Activated B cell treated with CpG ODN at 0.5 μM for 24 hours (primary cell): ENCODE measurements at regions not wholly inside any gene's neighbourhood (a gene's known extent, or its start where the extent isn't known, plus 50 kb on each side); places are given as distances from the start of the nearest gene placed in this dataset.

Source experiments
- ATAC-seq: fragments of 200-7000 bp; cut with Tn5 transposase; one replicate; pipeline ENCODE4 v1.10.0; 2021; ENCODE audit warnings: low read depth, mild to moderate bottlenecking, moderate library complexity
- CTCF ChIA-PET: fragments of 350-600 bp; sonication (Branson Sonifier 250); formaldehyde crosslinking; loops from one replicate; lab custom pipeline; 2021; ENCODE audit warnings: antibody characterized with exemption; lab: Charles Lee
- POLR2A ChIA-PET: fragments of 350-600 bp; sonication (Branson Sonifier 250); formaldehyde crosslinking; loops from one replicate; lab custom pipeline; 2021; ENCODE audit warnings: antibody characterized with exemption; lab: Charles Lee
- DNase-seq: peaks from one replicate; pipeline ENCODE4 v3.0.0; 2022
- H3K27ac Mint-ChIP-seq: one replicate; pipeline ENCODE4 v1.8.0; 2020; ENCODE audit warnings: mixed read lengths
- H3K27me3 Mint-ChIP-seq: one replicate; pipeline ENCODE4 v1.8.0; 2021; ENCODE audit warnings: mixed read lengths
- H3K36me3 Mint-ChIP-seq: one replicate; pipeline ENCODE4 v1.8.0; 2021; ENCODE audit warnings: low read depth, mixed read lengths
- H3K4me1 Mint-ChIP-seq: one replicate; pipeline ENCODE4 v1.8.0; 2021; ENCODE audit warnings: mixed read lengths
- H3K4me3 Mint-ChIP-seq: one replicate; pipeline ENCODE4 v1.8.0; 2020; ENCODE audit warnings: mild to moderate bottlenecking, mixed read lengths
- H3K9me3 Mint-ChIP-seq: one replicate; pipeline ENCODE4 v1.8.0; 2020; ENCODE audit warnings: mixed read lengths
- intact Hi-C: fragments of 100-400 bp; cut with micrococcal nuclease; formaldehyde crosslinking; loops from one replicate; pipeline ENCODE4 v1.15.1; 2024
- TF ChIP-seq, protein P1 (sequence below): fragments of 200-600 bp; IDR thresholded peaks from one replicate; pipeline ENCODE4 v1.8.0; 2022; ENCODE audit warnings: antibody characterized with exemption, mild to moderate bottlenecking

DNA sequence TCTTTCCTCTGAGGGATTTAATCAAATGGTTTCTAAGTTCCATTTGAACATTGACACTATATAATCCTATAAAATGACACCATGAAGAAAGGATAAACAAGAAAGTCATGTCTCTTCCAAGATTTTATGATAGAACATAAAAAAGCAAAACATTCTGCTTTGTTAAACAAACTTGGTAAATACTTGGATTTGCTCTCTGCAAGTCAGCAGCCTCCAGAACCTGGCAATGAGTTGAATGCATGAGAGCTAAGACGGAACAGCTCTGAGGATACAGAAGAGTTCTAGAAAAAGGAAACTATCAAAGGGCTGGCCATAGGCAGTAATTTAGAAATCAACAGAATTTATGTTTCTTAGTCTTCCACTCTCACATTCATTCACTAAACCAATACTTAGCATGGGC is 656.0 kb upstream of the ID4 start:
- Mint-ChIP-seq H3K9me3 (peaks cover 19% of the 10 kb centered on the region), H3K4me1 (no peaks in the 10 kb centered on the region)

DNA sequence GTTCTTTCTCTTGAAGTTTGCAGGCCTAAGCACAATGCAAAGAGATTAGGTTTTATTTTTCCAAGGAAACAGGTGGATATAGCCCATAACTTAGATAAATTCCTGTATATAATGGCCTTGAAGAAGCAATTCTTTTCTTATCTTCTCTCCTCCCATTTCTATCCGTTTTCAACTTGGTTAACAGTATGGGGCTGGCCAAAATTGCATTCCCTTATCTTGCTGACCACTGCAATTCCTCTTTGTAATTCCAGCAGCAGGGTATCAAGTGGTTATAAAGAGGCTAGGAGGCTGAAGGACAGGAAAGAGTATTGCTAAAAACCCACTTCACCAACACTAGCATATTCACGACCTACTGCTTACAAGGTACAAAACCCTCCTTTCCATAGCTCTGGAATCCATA is 643.5 kb upstream of the ID4 start:
- ATAC-seq (no peak), DNase-seq (no peak)
- Mint-ChIP-seq H3K27me3 (no peaks in the 10 kb centered on the region), H3K36me3 (no peaks in the 10 kb centered on the region), H3K27ac (no peak overlapping the region), H3K9me3 (peaks cover 13% of the 10 kb centered on the region), H3K4me1 (no peaks in the 10 kb centered on the region), H3K4me3 (no peak overlapping the region)
- intact Hi-C loops: no loop called here
- CTCF ChIA-PET: no interaction called here
- TF ChIP-seq, protein P1, sequence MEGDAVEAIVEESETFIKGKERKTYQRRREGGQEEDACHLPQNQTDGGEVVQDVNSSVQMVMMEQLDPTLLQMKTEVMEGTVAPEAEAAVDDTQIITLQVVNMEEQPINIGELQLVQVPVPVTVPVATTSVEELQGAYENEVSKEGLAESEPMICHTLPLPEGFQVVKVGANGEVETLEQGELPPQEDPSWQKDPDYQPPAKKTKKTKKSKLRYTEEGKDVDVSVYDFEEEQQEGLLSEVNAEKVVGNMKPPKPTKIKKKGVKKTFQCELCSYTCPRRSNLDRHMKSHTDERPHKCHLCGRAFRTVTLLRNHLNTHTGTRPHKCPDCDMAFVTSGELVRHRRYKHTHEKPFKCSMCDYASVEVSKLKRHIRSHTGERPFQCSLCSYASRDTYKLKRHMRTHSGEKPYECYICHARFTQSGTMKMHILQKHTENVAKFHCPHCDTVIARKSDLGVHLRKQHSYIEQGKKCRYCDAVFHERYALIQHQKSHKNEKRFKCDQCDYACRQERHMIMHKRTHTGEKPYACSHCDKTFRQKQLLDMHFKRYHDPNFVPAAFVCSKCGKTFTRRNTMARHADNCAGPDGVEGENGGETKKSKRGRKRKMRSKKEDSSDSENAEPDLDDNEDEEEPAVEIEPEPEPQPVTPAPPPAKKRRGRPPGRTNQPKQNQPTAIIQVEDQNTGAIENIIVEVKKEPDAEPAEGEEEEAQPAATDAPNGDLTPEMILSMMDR: no peak
- POLR2A ChIA-PET: no interaction called here

More for the DNA sequence above, 656.0 kb upstream of the ID4 start:
- DNase-seq (no peak), ATAC-seq (no peak)
- Mint-ChIP-seq H3K27ac (no peak overlapping the region), H3K4me3 (no peak overlapping the region), H3K36me3 (no peaks in the 10 kb centered on the region), H3K27me3 (no peaks in the 10 kb centered on the region)
- ChIA-PET CTCF (no interaction called here), POLR2A (no interaction called here)
- intact Hi-C loops: no loop called here
- TF ChIP-seq, protein P1: no peak

DNA sequence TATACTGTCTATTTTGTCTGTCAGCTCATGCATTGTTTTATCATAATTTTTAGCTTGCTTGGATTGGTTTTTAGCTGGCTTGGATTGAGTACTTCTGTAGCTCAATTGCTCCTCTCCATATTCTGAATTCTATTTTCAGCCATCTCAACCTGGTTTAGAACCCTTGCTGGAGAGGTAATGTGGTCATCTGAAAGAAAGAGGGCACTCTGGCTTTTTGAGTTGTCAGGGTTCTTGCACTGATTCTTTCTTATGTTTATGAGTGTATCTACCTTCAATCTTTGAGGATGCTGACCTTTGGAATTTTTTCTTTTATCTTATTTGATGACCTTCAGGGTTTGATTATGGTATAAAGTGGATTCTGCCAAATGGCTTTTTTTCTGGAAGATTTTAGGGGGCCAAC is 632.7 kb upstream of the ID4 start:
- DNase-seq (no peak), ATAC-seq (no peak)
- TF ChIP-seq, protein P1: no peak
- ChIA-PET CTCF (no interaction called here), POLR2A (no interaction called here)
- H3K9me3 Mint-ChIP-seq: peaks cover 19% of the 10 kb centered on the region
- H3K4me3 Mint-ChIP-seq: no peak overlapping the region
- H3K27ac Mint-ChIP-seq: no peak overlapping the region
- H3K27me3 Mint-ChIP-seq: no peaks in the 10 kb centered on the region
- H3K4me1 Mint-ChIP-seq: no peaks in the 10 kb centered on the region
- H3K36me3 Mint-ChIP-seq: no peaks in the 10 kb centered on the region
- intact Hi-C loops: no loop called here

DNA sequence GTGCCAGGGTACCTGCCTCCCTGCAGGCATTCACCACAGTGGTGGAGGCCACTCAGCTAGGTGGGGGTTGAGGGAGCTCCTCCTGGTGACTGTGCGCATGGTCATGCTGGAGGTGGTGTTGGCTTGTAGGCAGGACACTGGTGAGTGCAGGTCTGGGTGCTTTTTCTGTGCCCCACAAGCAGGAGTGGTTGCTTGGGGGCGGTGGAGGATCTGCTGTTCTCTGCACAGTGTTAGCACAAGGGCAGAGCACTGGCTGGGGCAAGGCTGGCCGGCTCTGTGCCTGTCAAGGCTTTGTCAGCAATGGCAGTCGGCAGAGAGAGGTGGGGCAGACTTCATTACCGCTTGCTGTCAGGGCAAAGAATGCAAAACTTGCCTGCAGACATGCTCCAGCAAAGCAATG is 632.1 kb upstream of the ID4 start:
- ATAC-seq: no peak
- ChIA-PET POLR2A (no interaction called here), CTCF (no interaction called here)
- intact Hi-C loops: no loop called here
- H3K27ac Mint-ChIP-seq: no peak overlapping the region
- H3K9me3 Mint-ChIP-seq: peaks cover 20% of the 10 kb centered on the region
- TF ChIP-seq, protein P1: no peak
- H3K36me3 Mint-ChIP-seq: no peaks in the 10 kb centered on the region
- no peaks in the 10 kb centered on the region for H3K27me3 Mint-ChIP-seq
- no peak for DNase-seq
- no peak overlapping the region for H3K4me3 Mint-ChIP-seq
- no peaks in the 10 kb centered on the region for H3K4me1 Mint-ChIP-seq

DNA sequence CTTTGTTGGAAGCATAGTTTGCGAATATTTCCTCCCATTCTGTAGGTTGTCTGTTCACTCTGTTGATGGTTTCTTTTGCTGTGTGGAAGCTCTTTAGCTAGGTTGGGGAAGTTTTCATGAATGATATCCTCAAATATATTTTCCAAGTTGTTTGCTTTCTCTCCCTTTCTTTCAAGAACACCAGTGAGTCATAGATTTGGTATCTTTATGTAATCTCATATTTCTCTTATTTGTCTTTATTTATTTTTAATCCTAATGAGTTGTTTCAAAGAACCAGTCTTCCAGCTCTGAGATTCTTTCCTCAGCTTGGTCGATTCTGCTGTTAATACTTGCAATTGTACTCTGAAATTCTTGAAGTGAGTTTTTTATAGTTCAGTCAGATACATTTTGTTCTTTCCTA is 628.0 kb upstream of the ID4 start:
- POLR2A ChIA-PET: no interaction called here
- Mint-ChIP-seq H3K4me1 (no peaks in the 10 kb centered on the region), H3K27me3 (no peaks in the 10 kb centered on the region), H3K36me3 (no peaks in the 10 kb centered on the region), H3K4me3 (no peak overlapping the region), H3K27ac (no peak overlapping the region), H3K9me3 (peaks cover 24% of the 10 kb centered on the region)
- CTCF ChIA-PET: no interaction called here
- DNase-seq: no peak
- no peak for ATAC-seq
- TF ChIP-seq, protein P1: no peak
- intact Hi-C loops: no loop called here
